ENCODE measurements at regions not wholly inside any gene's neighbourhood (a gene's known extent, or its start where the extent isn't known, plus 50 kb on each side); places are given as distances from the start of the nearest gene placed in this dataset.

DNA sequence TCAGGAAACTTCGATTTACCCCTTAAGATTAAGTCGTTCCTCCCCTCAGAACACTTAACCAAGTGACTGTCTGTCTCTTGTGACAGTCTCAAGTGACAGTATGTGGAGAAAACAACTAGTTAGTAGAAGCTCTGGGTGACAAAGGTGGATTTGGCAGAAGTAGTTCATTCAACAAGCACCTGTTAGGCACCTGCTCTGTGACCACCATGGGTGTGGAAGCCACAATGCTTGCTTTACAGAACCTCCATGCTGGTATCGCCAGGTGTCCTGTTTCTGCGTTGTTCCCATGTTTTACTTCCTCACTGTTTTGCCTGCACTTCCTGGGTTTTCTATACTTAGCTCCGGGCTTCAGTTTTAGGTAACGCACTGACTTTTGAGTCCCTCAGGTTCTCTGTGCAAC is 337.4 kb upstream of the DCC start (continued):
- TF ChIP-seq, protein P1, sequence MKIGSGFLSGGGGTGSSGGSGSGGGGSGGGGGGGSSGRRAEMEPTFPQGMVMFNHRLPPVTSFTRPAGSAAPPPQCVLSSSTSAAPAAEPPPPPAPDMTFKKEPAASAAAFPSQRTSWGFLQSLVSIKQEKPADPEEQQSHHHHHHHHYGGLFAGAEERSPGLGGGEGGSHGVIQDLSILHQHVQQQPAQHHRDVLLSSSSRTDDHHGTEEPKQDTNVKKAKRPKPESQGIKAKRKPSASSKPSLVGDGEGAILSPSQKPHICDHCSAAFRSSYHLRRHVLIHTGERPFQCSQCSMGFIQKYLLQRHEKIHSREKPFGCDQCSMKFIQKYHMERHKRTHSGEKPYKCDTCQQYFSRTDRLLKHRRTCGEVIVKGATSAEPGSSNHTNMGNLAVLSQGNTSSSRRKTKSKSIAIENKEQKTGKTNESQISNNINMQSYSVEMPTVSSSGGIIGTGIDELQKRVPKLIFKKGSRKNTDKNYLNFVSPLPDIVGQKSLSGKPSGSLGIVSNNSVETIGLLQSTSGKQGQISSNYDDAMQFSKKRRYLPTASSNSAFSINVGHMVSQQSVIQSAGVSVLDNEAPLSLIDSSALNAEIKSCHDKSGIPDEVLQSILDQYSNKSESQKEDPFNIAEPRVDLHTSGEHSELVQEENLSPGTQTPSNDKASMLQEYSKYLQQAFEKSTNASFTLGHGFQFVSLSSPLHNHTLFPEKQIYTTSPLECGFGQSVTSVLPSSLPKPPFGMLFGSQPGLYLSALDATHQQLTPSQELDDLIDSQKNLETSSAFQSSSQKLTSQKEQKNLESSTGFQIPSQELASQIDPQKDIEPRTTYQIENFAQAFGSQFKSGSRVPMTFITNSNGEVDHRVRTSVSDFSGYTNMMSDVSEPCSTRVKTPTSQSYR (CRISPR knock-in tag; IDR thresholded peaks at IDR 0.05; ENCODE audit: borderline replicate concordance): no peak

DNA sequence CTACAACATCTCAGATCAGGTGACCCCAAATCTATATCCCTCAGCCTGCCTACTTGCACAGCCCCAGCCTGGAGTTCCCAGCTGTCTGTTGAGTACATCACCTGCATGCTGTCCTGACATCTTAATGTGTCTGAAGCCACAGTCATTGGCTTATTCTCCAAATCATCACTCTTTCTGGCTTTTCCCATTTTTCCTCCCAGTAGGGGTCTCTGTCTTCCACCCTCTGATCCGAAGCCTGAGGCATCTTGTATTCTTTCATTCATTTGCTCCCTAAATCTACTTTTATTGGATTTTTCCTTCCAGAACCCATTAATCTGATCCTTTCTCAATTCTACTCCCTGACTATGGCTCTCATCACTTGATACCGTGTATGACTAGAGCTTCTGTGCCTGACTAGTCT is 332.9 kb upstream of the DCC start:
- ATAC-seq: no peak
- BruUV-seq (replicated peaks): no TSS peak
- no peaks in the 10 kb centered on the region for H3K27me3 ChIP-seq (ENCODE audit: control insufficient read depth in 1 of 2, insufficient read depth in 2 of 2, low read length in 2 of 2)
- H3K4me1 ChIP-seq (ENCODE audit: insufficient read depth, low read length): no peaks in the 10 kb centered on the region
- peaks cover 15% of the 10 kb centered on the region for H3K9me3 ChIP-seq (ENCODE audit: low read length)
- 20% methylated on average over 2 of the region's 2 CpGs for WGBS (ENCODE audit: low lambda C conversion rate)
- H2AFZ ChIP-seq (ENCODE audit: low read length): no peak overlapping the region
- no peak overlapping the region for H3K4me3 ChIP-seq (replicated peaks in 1 of 3; ENCODE audit: insufficient read depth in 1 of 3, low read depth in 2 of 3, low read length in 3 of 3)
- H3K36me3 ChIP-seq (replicated peaks in 1 of 2; ENCODE audit: control insufficient read depth in 1 of 2, insufficient read depth in 2 of 2, low read length in 2 of 2): no peaks in the 10 kb centered on the region
- no peak for FAIRE-seq
- in situ Hi-C loops (cut with HindIII; ENCODE audit: extremely low pct_ligation_motif_present, low pct_unique_long_range_greater_than_20kb) (no loop called here), intact Hi-C loops (cut with micrococcal nuclease; ENCODE audit: unreplicated experiment) (loop anchor here (1.0 kb wide), 1 partner anchor 281 kb away; no protein-coding TSS in a partner anchor)
- H3K27ac ChIP-seq (ENCODE audit: extremely low read length, insufficient read depth, low read length): no peak overlapping the region
- H3K4me2 ChIP-seq (ENCODE audit: low read depth, low read length): no peak overlapping the region
- no peak for DNase-seq (ENCODE audit: low spot score)
- CTCF ChIA-PET (ENCODE audit: low intra/inter-chr PET ratio, low total read pairs): interaction anchor here (1.2 kb wide), 1 partner anchor 281 kb away, joined by 4 read pairs; no protein-coding TSS in a partner anchor
- H3K9ac ChIP-seq (ENCODE audit: insufficient read depth, low read depth, low read length): no peak overlapping the region
- H3K79me2 ChIP-seq (ENCODE audit: insufficient read depth, low read length): no peaks in the 10 kb centered on the region
- no peaks in the 10 kb centered on the region for H4K20me1 ChIP-seq (ENCODE audit: insufficient read depth, low read length)
- POLR2A ChIA-PET: no interaction called here
- TF ChIP-seq TBL1XR1 (IDR thresholded peaks at IDR 0.05; ENCODE audit: borderline replicate concordance, low read length, partially characterized antibody) (no peak), ZFP36L1 (CRISPR knock-in tag; IDR thresholded peaks at IDR 0.05) (no peak), NR3C1 (CRISPR knock-in tag; IDR thresholded peaks at IDR 0.05) (no peak), ZNF224 (CRISPR knock-in tag; IDR thresholded peaks at IDR 0.05) (no peak), ISL2 (CRISPR knock-in tag; IDR thresholded peaks at IDR 0.05) (no peak), STAG1 (CRISPR knock-in tag; IDR thresholded peaks at IDR 0.05) (peak; percentile 55), ZNF337 (CRISPR knock-in tag; IDR thresholded peaks at IDR 0.05; ENCODE audit: borderline replicate concordance, low read depth) (no peak), ZNF605 (CRISPR knock-in tag; IDR thresholded peaks at IDR 0.05) (no peak), ZSCAN29 (CRISPR knock-in tag; conservative IDR thresholded peaks at IDR 0.05) (no peak)
- TF ChIP-seq, protein P2, sequence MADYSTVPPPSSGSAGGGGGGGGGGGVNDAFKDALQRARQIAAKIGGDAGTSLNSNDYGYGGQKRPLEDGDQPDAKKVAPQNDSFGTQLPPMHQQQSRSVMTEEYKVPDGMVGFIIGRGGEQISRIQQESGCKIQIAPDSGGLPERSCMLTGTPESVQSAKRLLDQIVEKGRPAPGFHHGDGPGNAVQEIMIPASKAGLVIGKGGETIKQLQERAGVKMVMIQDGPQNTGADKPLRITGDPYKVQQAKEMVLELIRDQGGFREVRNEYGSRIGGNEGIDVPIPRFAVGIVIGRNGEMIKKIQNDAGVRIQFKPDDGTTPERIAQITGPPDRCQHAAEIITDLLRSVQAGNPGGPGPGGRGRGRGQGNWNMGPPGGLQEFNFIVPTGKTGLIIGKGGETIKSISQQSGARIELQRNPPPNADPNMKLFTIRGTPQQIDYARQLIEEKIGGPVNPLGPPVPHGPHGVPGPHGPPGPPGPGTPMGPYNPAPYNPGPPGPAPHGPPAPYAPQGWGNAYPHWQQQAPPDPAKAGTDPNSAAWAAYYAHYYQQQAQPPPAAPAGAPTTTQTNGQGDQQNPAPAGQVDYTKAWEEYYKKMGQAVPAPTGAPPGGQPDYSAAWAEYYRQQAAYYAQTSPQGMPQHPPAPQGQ (CRISPR knock-in tag; IDR thresholded peaks at IDR 0.05; ENCODE audit: borderline replicate concordance): no peak
- TF ChIP-seq, protein P3, sequence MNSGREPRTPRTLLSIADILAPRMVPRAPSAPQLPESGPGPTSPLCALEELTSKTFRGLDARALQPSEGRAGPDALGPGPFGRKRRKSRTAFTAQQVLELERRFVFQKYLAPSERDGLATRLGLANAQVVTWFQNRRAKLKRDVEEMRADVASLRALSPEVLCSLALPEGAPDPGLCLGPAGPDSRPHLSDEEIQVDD (CRISPR knock-in tag; IDR thresholded peaks at IDR 0.05; ENCODE audit: borderline replicate concordance): no peak
- TF ChIP-seq, protein P4, sequence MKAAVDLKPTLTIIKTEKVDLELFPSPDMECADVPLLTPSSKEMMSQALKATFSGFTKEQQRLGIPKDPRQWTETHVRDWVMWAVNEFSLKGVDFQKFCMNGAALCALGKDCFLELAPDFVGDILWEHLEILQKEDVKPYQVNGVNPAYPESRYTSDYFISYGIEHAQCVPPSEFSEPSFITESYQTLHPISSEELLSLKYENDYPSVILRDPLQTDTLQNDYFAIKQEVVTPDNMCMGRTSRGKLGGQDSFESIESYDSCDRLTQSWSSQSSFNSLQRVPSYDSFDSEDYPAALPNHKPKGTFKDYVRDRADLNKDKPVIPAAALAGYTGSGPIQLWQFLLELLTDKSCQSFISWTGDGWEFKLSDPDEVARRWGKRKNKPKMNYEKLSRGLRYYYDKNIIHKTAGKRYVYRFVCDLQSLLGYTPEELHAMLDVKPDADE (CRISPR knock-in tag; IDR thresholded peaks at IDR 0.05): no peak
- TF ChIP-seq, protein P5, sequence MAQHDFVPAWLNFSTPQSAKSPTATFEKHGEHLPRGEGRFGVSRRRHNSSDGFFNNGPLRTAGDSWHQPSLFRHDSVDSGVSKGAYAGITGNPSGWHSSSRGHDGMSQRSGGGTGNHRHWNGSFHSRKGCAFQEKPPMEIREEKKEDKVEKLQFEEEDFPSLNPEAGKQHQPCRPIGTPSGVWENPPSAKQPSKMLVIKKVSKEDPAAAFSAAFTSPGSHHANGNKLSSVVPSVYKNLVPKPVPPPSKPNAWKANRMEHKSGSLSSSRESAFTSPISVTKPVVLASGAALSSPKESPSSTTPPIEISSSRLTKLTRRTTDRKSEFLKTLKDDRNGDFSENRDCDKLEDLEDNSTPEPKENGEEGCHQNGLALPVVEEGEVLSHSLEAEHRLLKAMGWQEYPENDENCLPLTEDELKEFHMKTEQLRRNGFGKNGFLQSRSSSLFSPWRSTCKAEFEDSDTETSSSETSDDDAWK (CRISPR knock-in tag; IDR thresholded peaks at IDR 0.05): no peak

Measured in HepG2 (cell line).